Colonic mucosa (tissue), 4 donors: ENCODE measurements at regions not wholly inside any gene's neighbourhood (a gene's known extent, or its start where the extent isn't known, plus 50 kb on each side); places are given as distances from the start of the nearest gene placed in this dataset.

Source experiments
- DNase-seq: peaks from one replicate; pipeline ENCODE4 v3.0.0-alpha.2; 2020
- H3K27ac ChIP-seq: fragments of 200-600 bp; one replicate; pipeline ENCODE4 v1.8.0; 2021
- H3K27me3 ChIP-seq: fragments of 200-600 bp; one replicate; pipeline ENCODE4 v1.8.0; 2021
- H3K36me3 ChIP-seq: fragments of 200-600 bp; one replicate; pipeline ENCODE4 v1.8.0; 2021
- H3K4me1 ChIP-seq: fragments of 200-600 bp; one replicate; pipeline ENCODE4 v1.8.0; 2021; ENCODE audit warnings: mild to moderate bottlenecking
- H3K4me3 ChIP-seq: fragments of 200-600 bp; one replicate; pipeline ENCODE4 v1.8.0; 2021
- H3K9ac ChIP-seq, 2 donors: one replicate each; pipeline ENCODE4 v1.7.0; 2013; ENCODE audit warnings: control low read depth in 2 of 2, low read depth in 2 of 2, low read length in 2 of 2
- H3K9me3 ChIP-seq: fragments of 200-600 bp; one replicate; pipeline ENCODE4 v1.8.0; 2021
- intact Hi-C: fragments of 100-400 bp; cut with DNase I; formaldehyde crosslinking; loops from one replicate; pipeline ENCODE4 v1.14.1; 2022
- TF ChIP-seq, protein P1 (sequence below): fragments of 200-600 bp; IDR thresholded peaks from one replicate; pipeline ENCODE4 v1.8.0; 2022; ENCODE audit warnings: antibody characterized with exemption, mild to moderate bottlenecking
- donor health status: healthy.
- donor health status: DM: no; HTN: no; CAD: no.
- donor health status: DM: no; HTN: no; CAD: no.

DNA sequence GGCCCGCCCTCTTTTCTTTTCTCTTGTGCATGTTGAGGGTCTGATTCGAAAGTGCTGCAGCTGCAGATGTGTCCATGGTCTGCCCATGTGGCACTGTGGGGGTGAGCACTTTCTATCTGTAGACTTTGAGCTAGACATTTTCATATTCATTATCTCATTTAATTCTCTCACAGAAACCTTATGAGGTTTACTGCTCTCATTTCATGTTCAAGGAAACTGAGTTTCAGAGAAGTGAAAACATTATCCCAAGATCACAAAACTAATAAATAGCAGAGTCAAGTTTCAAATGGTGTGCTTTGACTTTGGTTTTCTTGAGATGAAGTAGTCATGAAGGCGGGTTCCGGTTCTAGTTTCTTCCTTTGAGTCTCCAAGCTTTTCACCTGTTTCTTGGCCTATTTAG is 536.5 kb upstream of the ZNF462 start:
- TF ChIP-seq, protein P1, sequence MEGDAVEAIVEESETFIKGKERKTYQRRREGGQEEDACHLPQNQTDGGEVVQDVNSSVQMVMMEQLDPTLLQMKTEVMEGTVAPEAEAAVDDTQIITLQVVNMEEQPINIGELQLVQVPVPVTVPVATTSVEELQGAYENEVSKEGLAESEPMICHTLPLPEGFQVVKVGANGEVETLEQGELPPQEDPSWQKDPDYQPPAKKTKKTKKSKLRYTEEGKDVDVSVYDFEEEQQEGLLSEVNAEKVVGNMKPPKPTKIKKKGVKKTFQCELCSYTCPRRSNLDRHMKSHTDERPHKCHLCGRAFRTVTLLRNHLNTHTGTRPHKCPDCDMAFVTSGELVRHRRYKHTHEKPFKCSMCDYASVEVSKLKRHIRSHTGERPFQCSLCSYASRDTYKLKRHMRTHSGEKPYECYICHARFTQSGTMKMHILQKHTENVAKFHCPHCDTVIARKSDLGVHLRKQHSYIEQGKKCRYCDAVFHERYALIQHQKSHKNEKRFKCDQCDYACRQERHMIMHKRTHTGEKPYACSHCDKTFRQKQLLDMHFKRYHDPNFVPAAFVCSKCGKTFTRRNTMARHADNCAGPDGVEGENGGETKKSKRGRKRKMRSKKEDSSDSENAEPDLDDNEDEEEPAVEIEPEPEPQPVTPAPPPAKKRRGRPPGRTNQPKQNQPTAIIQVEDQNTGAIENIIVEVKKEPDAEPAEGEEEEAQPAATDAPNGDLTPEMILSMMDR = no peak
- Histone ChIP-seq H3K36me3 (no peaks in the 10 kb centered on the region), H3K9ac (no peak overlapping the region), H3K27ac (no peak overlapping the region), H3K4me3 (no peak overlapping the region), H3K27me3 (no peaks in the 10 kb centered on the region), H3K4me1 (no peaks in the 10 kb centered on the region), H3K9me3 (no peaks in the 10 kb centered on the region)
- no peak for DNase-seq
- intact Hi-C loops = no loop called here

DNA sequence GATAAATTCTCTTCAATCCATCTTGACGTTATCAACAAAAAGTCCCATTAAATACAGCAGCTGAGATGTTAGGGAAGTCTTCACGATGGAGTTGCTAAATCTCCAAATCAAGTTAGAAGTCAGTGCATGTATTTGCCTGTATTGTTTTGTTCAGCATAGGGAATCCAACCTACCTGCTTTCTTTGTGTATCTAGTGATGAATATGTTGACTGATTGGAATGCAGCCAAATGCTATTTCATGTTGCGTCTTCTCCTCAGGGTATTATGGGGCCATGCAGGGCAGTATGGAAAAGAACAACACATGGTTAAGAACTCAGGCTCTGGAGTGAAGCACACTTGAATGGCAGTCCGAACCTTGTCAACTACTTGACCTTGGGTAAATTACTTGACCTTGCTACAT is 529.5 kb upstream of the ZNF462 start:
- H3K36me3 ChIP-seq = no peaks in the 10 kb centered on the region
- H3K9ac ChIP-seq = no peak overlapping the region
- no peak overlapping the region for H3K27ac ChIP-seq
- no peak overlapping the region for H3K4me3 ChIP-seq
- no peaks in the 10 kb centered on the region for H3K4me1 ChIP-seq
- H3K9me3 ChIP-seq = no peaks in the 10 kb centered on the region
- no peaks in the 10 kb centered on the region for H3K27me3 ChIP-seq
- TF ChIP-seq, protein P1 = no peak
- intact Hi-C loops = no loop called here
- no peak for DNase-seq

DNA sequence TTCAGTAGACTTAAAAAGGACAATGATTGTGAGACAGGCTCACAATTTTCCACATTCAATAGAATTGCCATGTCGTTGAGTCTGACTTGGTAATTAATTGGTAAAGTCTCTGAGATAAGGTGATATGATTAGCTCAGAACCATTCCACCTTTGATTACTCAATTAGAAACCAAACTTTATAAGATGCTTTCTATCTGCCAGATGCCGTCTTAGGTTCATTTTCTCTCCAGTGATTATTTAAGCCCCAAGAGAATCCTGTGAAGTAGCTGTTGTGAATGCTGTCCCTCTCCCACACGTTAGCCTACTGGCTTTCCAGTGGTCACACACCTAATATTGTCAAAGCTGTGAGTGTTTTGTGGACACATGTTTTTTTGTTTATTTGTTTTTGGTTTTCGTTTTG is 528.9 kb upstream of the ZNF462 start:
- Histone ChIP-seq H3K4me1 (no peaks in the 10 kb centered on the region), H3K27me3 (no peaks in the 10 kb centered on the region), H3K4me3 (no peak overlapping the region), H3K9ac (no peak overlapping the region), H3K36me3 (no peaks in the 10 kb centered on the region), H3K27ac (no peak overlapping the region), H3K9me3 (no peaks in the 10 kb centered on the region)
- DNase-seq = no peak
- TF ChIP-seq, protein P1 = no peak
- intact Hi-C loops = no loop called here

DNA sequence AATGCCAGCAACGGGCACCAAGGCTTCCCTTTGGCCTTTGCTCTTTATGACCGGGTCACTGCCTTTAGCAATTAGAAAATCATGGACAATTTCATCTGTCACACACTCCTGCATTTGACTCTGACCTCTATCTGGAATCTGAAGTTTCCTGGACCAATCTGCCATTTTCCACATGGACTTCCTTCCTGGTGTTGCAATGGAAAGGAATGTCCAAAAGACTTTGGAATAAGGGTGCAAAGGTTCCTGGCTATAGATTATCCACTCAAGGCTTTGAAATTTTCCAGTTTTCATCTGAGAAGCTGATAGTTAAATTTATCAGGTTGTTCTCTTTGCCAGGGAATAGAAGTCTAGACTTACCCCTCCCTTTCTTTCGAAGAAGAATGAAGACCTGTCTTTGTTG is 523.1 kb upstream of the ZNF462 start:
- H3K4me1 ChIP-seq = no peaks in the 10 kb centered on the region
- H3K27me3 ChIP-seq = no peaks in the 10 kb centered on the region
- DNase-seq = no peak
- no peak overlapping the region for H3K27ac ChIP-seq
- no peak overlapping the region for H3K4me3 ChIP-seq
- TF ChIP-seq, protein P1 = no peak
- no peaks in the 10 kb centered on the region for H3K36me3 ChIP-seq
- intact Hi-C loops = no loop called here
- H3K9me3 ChIP-seq = no peaks in the 10 kb centered on the region
- H3K9ac ChIP-seq = no peak overlapping the region

DNA sequence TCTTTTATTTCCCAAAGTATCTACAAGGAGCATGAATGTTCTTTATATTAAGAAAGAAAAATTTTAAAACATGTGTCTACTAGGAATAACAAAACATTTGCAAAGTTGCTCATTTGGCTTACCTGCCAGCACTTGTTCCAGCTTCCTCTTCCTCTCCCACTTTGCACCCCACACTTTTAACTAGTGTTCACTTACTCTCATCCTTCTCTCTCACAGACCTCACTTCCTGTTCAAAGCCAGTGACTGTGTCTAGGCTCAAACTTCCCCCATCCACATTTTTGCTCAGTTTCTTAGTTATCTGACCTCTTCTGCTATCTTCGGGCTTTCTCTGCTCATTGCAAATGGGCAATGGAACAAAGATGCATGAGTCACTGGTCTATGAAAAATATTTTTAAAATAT is 512.2 kb upstream of the ZNF462 start:
- intact Hi-C loops = no loop called here
- H3K27me3 ChIP-seq = no peaks in the 10 kb centered on the region
- no peaks in the 10 kb centered on the region for H3K36me3 ChIP-seq
- H3K4me1 ChIP-seq = no peaks in the 10 kb centered on the region
- TF ChIP-seq, protein P1 = no peak
- H3K4me3 ChIP-seq = no peak overlapping the region
- no peak for DNase-seq
- H3K9me3 ChIP-seq = no peaks in the 10 kb centered on the region
- H3K9ac ChIP-seq = no peak overlapping the region
- no peak overlapping the region for H3K27ac ChIP-seq

DNA sequence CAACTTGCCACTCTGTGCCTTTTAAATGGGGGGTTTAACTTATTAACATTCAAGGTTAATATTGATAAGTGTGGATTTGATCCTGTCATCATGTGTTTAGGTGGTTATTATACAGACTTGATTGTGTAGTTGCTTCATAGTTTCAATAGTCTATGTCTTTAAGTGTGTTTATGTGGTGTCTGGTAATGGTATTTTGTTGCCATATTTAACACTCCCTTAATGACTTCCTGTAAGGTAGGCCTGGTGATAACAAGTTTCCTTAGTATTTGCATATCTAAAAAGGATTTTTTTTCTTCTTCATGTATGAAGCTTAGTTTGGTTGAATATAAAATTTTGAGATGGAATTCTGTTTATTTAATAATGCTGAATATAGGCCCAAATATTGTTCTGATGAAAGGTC is 506.0 kb upstream of the ZNF462 start:
- TF ChIP-seq, protein P1 = no peak
- DNase-seq = no peak

More for the DNA sequence above, 506.0 kb upstream of the ZNF462 start:
- Histone ChIP-seq H3K9ac (no peak overlapping the region), H3K27me3 (no peaks in the 10 kb centered on the region), H3K4me3 (no peak overlapping the region), H3K27ac (no peak overlapping the region), H3K9me3 (no peaks in the 10 kb centered on the region), H3K4me1 (no peaks in the 10 kb centered on the region), H3K36me3 (no peaks in the 10 kb centered on the region)
- intact Hi-C loops = no loop called here
